ENCODE measurements at regions not wholly inside any gene's neighbourhood (a gene's known extent, or its start where the extent isn't known, plus 50 kb on each side); places are given as distances from the start of the nearest gene placed in this dataset.

GRCh38 chr5:164687391-164687790 lies 1182.0 kb downstream of the MAT2B start:
- DNase-seq (ENCODE audit: low spot score in 2 of 2) (no peak), FAIRE-seq (no peak)

DNA sequence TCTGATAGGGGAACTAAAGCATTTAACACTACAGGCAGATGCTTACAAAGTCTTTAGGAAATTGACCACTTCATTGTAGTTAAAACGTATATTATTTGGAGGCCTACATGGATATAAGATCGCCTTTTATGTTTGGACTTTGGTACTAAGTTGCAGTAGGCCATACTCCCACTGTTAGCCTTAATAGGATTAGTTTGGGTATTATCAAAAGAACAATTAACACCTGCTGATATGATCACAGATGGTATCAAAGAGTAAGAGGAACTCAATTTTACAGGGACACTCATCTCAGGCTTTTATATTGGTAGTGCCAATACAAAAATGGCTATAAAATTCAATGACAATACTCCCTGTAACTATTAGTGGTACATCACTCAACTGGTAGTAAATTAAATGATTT lies 1183.0 kb downstream of the MAT2B start:
- DNase-seq (ENCODE audit: low spot score in 2 of 2) (no peak), FAIRE-seq (no peak)

DNA sequence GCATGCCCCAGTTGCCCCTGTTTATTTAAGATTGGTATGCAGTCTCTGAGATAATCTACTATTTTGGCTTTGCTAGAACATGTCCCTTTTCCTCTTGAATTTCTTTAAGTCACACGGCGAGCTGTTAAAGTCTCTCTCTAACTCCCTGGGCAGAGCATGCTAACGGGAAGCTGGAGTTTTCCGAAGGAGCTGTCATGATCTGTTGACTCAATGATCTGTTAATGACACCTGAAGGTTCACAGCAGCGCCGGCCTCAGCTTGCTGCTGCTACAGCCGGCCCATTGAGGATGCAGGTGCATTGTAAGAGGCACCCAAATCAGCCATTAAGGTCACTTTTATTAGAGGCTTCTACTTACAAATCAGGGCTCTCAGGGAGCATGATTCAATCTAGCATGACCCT lies 1203.4 kb downstream of the MAT2B start:
- DNase-seq (ENCODE audit: low spot score in 2 of 2) (no peak), FAIRE-seq (no peak)

DNA sequence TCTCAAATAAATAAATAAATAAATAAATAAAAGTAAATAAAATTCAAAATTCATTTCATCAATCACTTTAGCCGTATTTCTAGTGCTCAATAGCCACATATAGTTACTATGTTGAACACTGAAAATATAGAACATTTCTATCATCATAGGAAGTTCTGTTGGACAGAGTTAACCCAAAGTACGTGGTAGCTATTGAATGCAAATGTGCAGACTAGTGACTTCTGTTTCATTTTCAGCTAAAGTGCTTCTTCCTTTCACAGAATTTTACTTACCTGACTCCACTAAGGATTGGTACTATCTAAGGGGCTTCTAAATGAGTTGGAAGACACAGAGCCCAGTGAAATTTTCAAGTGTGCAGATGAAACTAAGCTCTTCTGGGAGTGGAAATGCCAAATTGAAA lies 1208.3 kb downstream of the MAT2B start:
- FAIRE-seq (no peak), DNase-seq (ENCODE audit: low spot score in 2 of 2) (no peak)

DNA sequence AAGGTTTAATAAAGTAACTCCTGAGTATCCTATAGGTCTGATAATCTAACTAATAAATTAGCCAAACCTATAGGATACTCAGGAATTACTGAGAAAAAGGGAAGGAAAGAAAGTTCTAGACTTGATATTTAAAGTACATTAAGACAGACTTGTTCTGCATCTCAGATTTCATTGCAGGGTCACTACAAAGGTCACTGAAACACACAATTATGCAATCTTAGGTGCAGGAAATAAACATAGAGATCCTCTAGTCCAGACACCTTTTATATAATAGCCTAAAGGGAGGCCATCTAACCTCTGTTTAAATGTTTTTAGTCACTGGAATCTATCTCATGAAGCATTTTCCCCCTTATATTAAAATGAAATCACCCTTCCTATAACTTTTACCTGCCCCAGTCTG lies 1215.7 kb downstream of the MAT2B start:
- FAIRE-seq: no peak
- no peak for DNase-seq (ENCODE audit: low spot score in 2 of 2)

DNA sequence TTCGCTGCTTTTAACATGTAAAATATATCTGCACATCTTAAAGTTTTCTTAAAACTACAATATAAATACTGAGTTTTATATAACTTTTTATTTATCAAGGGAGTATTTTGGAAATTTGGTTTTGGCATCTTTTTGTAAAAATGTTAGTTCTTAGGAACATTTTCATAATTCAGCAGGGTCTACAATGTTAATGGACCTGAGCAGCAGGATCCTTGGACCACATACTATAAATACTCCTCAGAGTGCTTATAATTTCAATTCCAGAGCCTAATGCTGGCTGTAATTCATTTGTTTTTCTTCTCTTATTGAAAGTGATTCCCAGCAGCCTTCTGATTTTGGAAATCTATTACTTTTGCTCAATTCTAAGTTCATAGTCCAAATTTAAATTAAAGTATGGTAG lies 1216.2 kb downstream of the MAT2B start:
- FAIRE-seq: no peak
- DNase-seq (ENCODE audit: low spot score in 2 of 2): no peak

DNA sequence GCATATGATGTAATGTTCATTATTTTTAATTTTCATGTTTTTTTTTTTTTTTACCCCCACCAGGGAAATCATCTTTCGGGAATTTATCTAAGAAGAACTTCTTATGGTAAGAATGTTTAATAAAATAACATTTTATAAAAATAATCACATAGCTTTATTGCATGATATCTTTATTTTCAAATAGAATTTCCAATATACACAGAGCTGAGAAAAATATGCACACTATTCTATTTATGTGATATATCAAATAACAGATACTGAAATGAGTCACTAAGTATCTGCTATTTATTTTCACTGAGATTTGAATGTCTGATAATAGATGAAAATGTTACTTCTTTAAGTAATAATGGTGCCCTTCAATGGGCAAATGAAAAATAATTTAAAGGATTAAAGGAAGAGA lies 1217.3 kb downstream of the MAT2B start:
- FAIRE-seq (peak; percentile 45), DNase-seq (ENCODE audit: low spot score in 2 of 2) (no peak)

DNA sequence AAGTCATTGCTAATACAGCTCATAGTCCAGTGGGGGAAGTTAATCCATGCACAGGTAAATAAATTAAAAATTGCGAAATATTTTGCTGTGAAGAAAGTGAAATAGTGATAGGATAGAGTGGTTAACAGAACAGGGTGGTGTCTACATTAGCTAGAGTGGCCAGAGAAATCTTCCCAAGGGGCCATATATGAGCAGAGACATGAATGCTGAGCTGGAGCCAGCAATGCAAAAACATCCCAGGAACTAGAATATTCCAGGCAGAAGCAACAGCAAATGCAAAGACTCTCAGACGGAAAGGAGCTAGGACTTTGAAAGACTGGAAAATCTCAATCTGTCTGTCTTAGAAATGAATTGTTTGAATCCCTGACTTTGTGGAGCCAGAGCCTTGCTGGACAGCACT lies 1221.6 kb downstream of the MAT2B start:
- FAIRE-seq (no peak), DNase-seq (ENCODE audit: low spot score in 2 of 2) (no peak)

GRCh38 chr5:164728733-164729132 lies 1223.3 kb downstream of the MAT2B start:
- FAIRE-seq: no peak

GRCh38 chr5:164735334-164735733 lies 1229.9 kb downstream of the MAT2B start:
- no peak for FAIRE-seq
- no peak for DNase-seq (ENCODE audit: low spot score in 2 of 2)

More at GRCh38 chr5:164728733-164729132, 1223.3 kb downstream of the MAT2B start:
- no peak for DNase-seq (ENCODE audit: low spot score in 2 of 2)

DNA sequence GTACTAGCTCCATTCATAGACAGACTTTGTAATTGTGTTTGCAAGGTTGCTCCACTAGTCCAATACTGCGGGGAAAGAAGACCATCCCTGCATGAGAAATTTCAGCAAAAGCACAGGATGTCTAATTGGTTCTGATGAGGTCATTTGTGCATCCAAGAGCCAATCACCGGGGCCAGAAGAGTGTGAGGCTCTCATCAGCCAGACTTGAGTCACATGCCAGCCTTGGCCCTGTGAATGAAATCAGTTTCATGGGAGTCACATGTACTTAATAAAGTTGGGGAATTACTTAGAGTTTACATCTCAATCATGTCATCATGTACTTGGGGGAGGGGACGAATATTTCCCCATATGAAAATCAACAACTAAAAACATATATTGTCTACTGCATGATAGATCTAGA lies 1236.0 kb downstream of the MAT2B start:
- no peak for FAIRE-seq
- DNase-seq (ENCODE audit: low spot score in 2 of 2): no peak

- no peak for DNase-seq (ENCODE audit: low spot score in 2 of 2)
- FAIRE-seq: no peak
Observed at GRCh38 chr5:164742025-164742424, 1236.6 kb downstream of the MAT2B start.

DNA sequence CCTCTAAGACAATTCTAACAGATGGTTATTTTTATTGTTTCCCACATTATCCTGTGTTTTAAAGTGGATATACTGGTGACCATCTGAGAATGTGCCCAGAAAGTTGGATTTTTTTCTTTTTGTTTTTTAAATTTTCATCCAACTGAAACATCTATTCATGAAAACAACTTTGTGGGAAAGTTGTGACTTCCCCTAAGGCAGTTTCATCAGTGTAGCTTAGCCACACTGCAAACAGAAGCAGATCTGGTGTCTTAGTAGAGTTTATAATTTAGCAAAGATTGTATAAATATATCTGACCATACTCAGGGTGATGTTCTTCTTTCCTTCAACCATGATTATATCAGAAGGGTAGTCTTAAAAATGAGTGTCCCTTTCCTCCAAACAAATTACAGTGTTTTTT lies 1241.3 kb downstream of the MAT2B start:
- FAIRE-seq: no peak
- DNase-seq (ENCODE audit: low spot score in 2 of 2): no peak

DNA sequence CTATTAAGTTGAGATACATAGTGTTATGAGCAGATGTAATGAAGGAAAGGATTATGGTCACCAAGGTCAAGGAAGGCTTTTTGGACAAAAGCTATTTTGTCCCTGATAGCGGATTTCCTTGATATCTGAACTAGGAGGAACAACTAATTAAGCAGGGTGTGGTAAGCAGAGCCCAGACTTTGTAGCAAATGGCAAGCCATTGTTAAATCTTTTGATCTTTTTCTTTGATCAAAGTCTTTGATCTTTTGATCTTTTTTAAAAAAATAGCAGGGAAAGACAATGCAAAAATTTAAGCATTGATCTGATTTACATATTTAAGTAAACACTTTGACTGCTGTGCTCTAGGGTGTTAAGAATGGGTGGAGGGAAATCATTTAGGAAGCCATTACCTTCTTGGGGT lies 1242.0 kb downstream of the MAT2B start:
- DNase-seq (ENCODE audit: low spot score in 2 of 2) (no peak), FAIRE-seq (no peak)

GRCh38 chr5:164748861-164749260 lies 1243.4 kb downstream of the MAT2B start:
- DNase-seq (ENCODE audit: low spot score in 2 of 2) (no peak), FAIRE-seq (no peak)

- no peak for DNase-seq (ENCODE audit: low spot score in 2 of 2)
- FAIRE-seq: no peak
Observed at GRCh38 chr5:164753434-164753833, 1248.0 kb downstream of the MAT2B start.

- FAIRE-seq (no peak), DNase-seq (ENCODE audit: low spot score in 2 of 2) (no peak)
Observed at GRCh38 chr5:164763206-164763605, 1257.8 kb downstream of the MAT2B start.

DNA sequence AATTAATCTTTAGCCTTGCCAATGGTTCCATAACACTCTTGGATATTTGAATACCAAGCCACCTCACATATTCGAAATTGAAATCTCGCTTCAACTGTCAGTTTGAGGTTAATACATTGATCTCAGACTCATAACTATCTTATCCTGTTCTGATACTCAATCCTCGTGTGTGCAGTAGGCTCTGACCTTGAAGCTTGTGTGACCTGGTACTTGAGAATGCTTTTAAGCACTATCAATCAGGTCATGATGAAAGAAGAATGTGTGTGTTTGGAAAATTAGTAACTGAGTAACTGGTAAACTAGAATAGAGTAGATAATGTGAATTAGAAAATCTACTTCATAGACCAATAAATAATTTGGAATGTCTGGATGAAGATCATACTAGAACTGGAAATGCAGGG lies 1266.7 kb downstream of the MAT2B start:
- FAIRE-seq: no peak
- no peak for DNase-seq (ENCODE audit: low spot score in 2 of 2)

DNA sequence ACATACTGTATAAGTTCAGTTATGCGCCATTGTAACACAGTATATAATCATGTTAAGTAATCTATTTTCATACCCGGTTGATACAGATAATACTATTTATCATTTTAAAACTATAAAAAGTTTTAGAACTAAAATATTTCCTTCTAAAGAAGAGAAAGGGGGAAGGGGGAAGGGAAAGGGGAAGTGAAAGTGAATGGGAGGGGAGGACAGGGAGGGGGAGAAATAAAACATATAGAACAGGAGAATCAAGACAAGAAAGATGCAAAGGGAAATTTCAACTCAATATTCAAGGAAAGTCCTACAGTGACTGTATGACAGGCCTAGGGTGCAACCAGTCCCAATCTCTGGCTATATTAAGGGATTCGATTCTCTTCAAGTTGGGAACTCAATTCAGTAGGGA lies 1278.8 kb downstream of the MAT2B start:
- FAIRE-seq (no peak), DNase-seq (ENCODE audit: low spot score in 2 of 2) (no peak)

- no peak for FAIRE-seq
Observed at GRCh38 chr5:164798110-164798509, 1292.7 kb downstream of the MAT2B start.

GRCh38 chr5:164799391-164799790 lies 1294.0 kb downstream of the MAT2B start:
- DNase-seq (ENCODE audit: low spot score in 2 of 2) (no peak), FAIRE-seq (no peak)

More at GRCh38 chr5:164798110-164798509, 1292.7 kb downstream of the MAT2B start:
- no peak for DNase-seq (ENCODE audit: low spot score in 2 of 2)

DNA sequence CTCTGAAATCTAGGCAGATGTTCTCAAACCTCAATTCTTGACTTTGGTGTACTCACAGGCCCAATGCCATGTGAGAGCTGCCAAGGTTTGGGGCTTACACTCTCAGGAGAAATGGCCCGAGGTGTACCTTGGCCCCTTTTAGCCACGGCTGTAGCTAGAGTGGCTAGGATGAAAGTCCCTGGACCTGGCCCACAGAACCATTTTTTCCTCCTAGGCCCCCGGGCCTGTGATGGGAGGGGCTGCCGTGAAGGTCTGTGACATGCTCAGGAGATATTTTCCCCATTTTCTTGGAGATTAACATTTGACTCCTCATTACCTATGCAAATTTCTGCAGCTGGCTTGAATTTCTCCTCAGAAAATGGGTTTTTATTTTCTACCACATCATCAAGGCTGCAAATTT lies 1296.5 kb downstream of the MAT2B start:
- DNase-seq (ENCODE audit: low spot score in 2 of 2) (no peak), FAIRE-seq (no peak)

- FAIRE-seq (no peak), DNase-seq (ENCODE audit: low spot score in 2 of 2) (no peak)
Observed at GRCh38 chr5:164809821-164810220, 1304.4 kb downstream of the MAT2B start.

- FAIRE-seq: no peak
Observed at GRCh38 chr5:164818445-164818844, 1313.0 kb downstream of the MAT2B start.

More at GRCh38 chr5:164818445-164818844, 1313.0 kb downstream of the MAT2B start:
- DNase-seq (ENCODE audit: low spot score in 2 of 2): no peak

Measured in frontal cortex (tissue), 3 donors.